HUDEP-2 (cell line): ENCODE measurements at regions not wholly inside any gene's neighbourhood (a gene's known extent, or its start where the extent isn't known, plus 50 kb on each side); places are given as distances from the start of the nearest gene placed in this dataset.

Experiments used
- DNase-seq, 76 experiments: peaks; one replicate each; lab custom pipeline; 2025; ENCODE audit not compliant: unreplicated experiment in 76 of 76; lab: John Stamatoyannopoulos, UW

DNA sequence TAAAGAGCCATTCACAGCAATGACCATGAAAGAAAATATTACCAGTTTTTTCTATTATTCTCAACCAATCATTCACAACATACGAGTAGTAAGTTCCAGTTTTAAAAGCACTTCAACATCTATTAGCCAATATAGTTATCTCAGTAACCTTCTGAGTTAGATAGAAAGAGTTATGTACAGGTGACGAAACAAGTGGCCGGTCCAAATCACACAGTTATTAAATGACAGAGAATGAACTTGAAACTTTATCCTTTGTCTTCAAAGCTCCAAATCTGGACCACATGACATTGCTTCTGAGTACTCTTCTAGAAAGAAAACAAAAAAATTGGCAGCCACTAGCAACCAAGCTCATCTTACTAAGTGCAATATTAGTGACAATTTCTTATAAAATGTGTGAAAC, 393.8 kb downstream of the OMA1 start:
- no peak for DNase-seq

DNA sequence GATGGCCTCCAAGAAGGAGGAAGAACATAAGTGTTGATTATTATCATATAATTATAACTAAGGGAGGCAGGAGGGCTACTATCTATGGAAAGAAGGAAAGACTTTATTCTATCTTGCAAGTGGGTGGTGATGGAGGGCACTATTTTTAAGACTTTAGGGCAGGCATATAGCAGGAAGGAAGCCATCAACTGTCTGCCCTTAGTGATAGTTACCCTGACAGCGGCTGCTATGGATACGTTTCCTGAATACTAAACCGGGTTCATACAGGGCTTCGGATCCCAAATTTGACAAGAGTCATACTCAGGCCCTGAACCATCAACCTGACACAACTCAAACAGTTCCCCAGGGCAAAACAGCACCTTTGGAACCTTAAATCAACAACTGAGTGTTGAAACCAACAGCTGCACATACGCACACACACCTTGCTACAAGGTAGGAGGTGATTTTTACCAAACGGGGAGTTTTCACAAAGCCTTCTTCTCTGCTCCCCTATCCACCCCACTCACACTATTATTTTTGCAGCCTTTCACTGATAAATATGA, 397.2 kb downstream of the OMA1 start:
- DNase-seq, result no peak

DNA sequence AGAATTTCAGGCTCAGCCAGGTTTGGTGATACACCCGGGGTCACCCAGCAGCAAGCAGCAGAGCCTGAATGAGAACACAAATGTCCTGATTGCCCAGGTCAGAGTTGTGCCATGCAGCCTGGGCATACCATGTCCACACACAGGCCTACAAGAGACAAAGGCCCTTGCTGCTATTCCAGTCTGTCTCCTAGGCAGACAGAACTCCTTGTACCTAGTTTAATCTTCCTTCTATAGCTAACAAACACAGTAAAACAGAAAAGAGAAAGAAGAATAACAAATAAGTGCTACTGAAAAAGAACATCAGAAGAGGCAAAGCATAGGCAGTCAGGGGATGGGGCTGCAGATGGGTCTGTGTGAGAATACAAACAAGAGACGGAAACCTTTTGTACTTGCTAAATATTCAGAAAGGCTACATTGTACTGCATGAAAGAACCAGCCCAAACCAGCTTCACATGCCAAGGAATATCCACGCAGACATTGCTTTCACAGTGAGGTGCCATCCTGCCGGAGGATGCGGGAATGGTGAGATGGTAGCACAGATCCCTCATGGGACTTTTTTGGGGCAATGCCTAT, 401.7 kb downstream of the OMA1 start:
- DNase-seq, result no peak

DNA sequence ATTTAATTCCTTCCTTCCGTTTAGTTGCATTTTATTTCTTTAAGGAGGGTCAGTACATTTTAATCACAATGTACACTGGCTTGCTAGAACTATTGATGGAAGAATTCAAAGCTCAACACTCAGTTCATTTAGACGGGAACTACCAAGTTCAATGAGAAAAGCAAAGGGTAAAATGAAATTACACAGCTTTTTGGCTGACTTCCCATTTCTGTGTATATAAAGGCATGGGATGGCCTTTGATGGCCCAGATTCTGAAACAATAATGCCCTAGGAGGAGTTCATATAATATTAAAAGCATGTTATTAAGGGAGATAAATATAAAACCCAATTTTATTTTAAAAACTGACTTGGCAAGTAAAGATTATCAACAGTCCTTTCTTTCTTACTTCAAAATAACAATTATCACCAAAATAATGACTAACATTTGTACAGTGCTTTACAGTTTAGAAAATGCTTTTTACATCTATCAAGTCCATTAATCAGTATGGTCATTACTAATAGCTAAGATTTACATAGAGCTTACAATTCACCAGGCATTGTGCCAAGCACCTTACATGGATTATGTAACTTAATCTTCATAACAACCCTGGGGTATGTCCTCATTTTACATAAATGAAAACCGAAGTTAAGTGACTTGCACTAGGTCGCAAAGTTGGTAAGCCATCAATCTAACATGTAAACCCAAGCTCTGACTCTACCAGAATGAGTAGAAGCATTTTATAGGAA, 402.4 kb downstream of the OMA1 start:
- DNase-seq, result no peak

DNA sequence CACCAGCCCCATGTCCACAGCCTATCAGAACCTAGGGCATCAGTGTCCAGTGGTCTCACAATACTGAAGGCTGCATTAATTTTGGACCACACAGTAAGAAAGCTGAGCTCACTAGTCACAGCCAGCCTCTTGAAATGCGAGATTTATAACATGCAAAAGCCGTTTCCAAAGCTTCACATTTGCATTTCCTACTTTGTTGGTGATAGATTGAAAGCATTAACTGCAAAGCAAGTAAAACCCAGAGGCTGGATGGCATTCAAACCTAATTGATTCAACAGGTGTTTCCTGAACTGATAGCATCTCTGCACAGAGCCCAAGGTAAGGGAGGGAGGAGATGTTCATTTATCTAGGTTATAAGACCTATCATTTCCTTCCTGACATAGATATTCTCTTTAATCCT, 410.1 kb downstream of the OMA1 start:
- no peak for DNase-seq

DNA sequence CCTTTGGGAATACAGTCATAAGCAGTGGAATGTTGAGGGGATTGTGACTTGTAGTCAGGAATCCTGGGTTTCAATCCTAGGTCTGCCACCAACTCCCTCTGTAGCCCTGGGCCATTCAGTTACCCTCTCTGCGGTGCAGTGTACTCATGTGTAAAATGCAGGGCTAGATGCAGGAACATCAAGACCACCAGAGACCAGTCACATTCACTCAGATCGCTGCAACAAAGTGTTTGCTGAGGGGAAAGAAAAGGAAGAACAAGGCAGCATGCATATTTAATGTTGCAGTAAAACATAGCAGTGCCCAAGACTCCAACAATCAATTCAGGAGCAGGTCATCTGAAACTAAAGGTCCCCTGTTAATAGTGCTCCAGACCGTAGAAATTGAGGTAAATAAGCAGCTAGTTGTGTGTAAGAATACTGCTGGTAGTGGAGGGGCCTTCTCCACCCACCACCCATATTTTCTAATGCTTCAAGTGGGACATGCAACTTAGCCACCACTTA, 410.7 kb downstream of the OMA1 start:
- DNase-seq, result no peak

DNA sequence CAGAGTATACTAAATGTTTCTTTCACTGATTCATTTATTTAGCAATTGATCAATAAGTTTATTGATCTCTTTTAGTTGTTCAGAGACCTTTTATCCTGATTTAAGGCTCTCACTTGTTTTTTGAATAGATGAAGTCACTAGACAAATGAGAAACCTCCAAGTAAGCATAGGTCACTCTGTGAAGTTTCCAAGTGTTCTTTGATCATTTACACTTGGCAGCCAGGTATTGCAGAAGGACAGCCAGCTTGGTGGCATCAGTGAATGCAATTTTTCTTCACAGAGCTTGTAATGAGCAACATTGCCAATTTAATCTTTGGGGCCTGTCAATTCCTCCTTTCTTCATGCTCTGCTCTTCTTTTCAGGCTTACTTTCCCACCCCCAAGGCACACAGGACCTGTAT, 413.0 kb downstream of the OMA1 start:
- DNase-seq, result no peak

DNA sequence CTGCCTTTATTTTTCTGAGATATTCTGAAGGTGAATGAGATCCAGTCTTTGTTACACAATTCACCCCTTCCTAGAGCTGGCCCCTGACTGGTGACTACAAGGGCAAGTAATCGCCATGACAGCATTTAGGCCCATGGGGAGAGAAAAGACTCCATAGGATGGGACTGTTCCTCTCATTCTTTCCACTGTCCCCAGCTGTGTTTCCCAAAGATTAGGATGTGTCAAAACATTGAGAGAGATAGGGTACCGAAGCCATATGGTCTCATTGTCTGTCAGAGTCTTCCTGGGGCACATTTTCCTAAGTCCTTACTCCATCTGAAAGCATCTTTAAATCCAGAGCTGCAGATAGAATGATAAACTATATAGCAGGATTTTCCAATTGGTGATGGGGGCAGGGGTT, 423.5 kb downstream of the OMA1 start:
- no peak for DNase-seq

DNA sequence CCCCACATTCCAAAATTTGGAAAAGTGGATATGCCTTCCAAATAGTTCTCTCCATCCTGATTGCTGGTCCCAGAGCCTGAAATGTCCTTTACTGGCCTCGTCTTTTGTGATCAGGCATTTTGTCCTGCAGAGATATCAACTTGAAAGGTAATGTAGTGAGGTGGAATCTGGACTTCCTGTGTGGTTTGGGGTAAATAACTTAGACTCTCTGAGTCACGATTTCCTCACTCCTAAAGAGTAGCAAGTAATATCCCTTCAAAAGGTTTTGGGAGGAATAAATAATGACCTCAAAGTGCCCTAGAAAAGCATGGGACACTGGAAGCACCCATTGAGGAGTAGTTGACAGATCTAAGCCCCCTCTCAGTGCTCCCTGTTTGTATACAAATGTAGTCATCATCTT, 426.6 kb downstream of the OMA1 start:
- no peak for DNase-seq

DNA sequence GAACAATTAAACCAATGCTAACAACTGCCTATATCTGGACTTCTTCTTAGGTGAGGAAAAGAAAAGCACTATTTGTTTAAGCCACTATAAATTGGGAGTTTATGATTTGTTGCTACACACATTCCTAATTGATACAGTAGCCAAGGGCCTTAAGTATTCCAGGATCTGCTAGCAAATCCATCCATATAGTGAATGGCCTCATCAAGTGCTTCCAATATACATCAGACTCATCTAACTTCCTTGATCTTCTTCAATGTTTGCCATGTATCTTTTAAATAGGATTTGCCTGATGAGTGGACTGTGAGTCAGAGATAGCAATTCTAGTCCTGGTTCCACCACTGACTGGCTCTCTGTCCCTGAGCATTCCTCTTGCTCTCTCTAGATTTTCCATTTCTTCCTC, 430.2 kb downstream of the OMA1 start:
- DNase-seq, result no peak

DNA sequence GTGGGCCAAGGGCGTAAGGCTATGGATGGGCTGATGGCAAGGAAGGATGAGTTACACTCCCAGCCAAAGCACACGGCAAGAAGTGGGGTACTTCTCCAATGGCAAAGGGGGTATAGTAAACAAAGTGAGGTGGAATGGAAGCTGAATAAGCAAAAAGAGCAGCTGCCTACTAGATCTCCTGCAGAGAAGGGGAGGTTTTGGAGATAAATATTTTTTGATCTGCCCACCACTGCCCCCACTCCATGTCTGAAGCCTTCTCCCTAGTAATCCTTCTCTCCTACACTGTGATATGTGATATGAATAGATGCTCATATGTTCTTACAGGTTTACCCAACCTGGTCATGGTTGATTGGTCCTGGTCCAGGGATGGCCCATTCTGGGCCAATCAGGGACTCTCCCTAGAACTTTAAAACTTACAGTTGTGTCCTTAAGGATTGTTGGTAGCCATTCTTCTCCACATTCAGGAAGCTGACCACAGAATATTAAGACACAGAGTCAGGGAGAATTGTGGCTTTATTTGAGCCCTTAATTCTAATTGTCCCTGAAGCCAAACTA, 436.8 kb downstream of the OMA1 start:
- no peak for DNase-seq

DNA sequence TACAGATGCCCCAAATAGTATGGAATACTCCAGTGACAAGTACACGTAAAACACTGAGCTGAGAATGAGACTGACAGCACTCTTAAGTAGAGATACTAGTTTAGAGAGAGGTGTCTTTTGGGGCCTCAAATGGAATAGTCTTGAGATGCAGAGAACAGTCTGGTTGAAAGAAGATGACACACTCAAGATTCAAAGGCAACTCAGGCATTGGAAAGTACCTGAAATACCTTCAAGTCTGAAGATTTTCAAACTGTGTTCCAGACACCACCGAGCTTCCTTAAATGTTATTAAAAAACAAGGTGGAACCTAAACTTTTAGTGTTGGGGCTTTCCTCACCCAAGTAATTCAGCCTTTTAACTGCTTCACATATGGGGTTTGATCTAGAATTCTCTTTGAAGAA, 437.7 kb downstream of the OMA1 start:
- DNase-seq, result no peak

DNA sequence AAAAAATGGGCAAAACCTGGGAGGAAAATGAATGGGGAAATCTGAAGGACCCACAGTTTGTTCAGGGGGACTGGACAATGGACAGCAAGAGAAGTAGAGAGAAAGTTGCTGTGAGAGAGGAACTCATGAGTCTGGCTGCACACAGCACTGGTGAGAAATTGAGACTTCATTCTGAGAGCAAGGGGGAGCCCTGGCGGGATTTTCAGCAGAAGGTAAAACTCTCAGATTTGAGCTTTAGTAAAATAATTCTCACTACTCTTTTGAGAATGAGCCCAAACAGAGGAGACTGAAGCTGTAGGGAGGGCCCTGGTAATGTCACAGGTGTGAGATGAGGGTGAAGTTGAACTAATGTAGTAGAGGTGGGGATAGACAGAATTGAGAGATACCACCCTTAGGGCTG, 438.6 kb downstream of the OMA1 start:
- no peak for DNase-seq

DNA sequence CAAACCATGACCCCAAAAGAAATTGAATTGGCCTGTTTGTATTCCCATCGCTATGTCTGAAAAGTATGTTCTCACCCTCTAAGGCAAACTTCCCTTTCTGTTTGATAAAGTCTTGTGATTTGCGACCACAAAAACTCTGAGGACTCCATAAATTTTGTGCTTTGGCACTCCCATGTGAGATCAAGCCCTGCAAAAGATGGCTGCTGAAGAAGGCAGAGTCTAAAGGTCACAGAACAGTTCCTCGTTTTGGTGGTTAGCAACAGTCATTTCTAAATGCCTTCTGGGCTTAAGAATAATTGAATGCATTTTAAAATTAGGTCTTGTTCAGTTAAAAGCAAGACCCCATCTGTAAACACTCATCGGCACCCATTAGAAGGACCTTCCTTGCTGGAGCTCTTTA, 441.6 kb downstream of the OMA1 start:
- no peak for DNase-seq

DNA sequence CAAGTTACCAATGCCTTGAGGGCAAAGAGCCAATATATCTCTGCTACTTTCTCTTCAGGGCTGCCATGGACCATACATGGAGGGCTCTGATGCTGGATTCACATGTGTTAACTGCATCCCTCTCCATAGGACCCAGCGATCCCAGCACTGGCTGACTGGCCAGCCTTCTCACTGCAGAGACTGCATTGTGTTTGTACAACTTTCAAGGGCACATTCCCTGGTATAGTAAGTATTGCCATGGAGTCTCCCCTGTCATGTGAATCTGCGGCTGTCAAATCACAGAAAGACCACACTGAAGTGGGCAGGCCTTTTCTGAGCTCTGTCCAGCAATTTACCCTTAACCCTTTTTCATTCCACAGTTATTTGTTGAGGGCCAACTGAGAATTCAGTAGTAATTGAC, 449.8 kb downstream of the OMA1 start:
- DNase-seq, result no peak

DNA sequence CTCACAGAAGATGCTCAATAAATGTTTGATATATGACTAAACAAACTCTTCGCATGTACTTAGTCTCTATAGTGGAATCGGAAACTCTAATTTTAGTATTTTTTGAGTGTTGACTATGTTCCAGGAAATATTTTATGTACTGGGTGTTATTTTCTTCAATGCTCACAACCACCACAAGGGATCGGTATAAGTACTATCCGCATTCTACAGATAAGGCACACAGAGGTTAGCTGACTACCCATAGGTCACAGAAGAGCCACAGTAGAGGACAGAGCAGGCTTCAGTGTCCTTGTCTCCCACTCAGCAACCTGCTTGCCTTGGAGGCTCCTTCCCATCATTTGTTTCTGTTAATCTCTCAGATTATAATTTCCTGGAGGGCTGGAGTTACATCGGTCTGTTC, 451.3 kb downstream of the OMA1 start:
- no peak for DNase-seq

DNA sequence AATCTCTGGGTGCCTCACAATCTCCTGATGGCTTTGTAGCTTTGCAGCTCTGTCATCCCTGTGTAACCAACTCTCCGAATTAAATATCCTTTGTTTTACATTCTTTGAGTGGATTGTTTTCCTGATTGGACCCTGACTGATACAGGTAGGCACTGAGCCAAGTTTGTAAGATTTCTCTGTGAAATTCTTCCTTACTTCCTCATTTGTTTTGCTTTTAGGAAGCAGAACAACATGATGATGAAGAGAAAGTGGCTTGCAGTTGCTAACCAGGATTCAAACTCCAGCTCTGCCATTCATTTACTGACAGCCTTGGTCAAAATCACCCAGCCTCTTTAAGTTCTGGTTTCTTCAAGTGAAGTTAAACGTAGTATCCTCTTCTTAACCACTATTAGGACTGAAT, 452.3 kb downstream of the OMA1 start:
- DNase-seq, result no peak

DNA sequence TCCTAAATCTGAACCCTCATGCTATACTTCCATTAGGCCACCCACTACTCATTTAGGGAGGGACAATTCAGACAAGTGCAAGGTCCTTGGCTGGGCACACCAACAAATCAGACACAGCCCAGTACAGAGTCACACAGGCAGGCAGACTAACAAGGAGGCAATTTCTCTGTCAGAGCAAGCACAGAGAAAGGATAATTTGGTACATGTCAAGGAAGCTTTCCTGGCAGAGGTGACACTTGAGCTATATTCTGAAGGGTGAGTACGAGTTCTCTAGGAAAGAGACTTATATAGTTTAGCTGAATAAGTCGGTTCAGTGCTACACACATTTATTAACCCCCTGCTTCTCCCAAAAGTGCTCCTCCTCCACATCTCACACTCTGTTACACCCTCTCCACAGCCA, 455.9 kb downstream of the OMA1 start:
- DNase-seq, result no peak

DNA sequence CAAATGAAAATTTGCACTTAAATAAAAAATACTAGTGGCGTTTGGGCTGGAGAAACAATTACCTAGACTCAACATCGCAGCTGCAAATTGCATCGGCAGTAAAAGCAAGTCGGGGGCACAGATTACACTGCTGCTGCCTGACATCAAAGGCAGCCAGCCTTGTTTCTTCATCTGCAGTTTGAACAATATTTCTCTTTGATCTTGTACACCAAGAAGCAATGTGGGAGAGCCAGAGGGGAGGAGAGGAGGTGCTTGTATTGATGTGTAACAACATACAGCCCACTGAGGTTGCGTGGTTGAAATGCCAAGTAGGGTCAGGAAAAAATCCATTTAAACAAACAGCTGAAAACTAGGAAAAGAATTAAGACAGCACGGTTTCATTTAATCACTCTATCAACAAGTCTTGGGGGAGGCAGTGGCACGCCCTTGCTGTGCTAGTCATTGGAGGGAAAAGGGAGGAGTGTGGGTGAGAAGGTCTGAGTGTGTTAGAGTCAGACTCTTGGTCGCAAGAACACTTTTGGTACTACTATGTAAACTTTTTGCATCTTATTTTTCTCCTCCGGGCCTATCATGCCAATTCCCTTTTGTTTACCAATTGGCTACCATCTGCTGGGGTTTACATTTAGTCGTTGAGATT, 456.5 kb downstream of the OMA1 start:
- DNase-seq, result no peak

DNA sequence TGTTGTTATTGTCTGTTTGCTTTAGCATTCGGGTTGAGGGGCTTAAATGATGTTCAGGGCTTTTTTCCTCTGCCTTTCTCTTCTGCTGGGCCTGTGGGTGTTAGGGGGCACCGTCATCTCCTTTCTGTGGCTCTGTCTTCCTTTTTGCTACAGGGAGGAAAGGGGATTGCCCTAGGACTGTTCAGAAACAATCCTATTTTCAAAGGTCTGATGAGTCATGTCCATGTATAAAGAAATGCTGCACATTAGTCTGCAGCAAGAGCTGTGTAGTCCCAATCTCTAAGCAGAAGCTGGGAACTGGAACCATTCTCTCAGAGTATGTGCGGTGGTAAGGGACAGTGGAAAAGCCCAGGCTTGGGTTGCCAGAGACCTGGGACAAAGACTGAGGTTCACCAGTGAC, 462.3 kb downstream of the OMA1 start:
- DNase-seq, result no peak

DNA sequence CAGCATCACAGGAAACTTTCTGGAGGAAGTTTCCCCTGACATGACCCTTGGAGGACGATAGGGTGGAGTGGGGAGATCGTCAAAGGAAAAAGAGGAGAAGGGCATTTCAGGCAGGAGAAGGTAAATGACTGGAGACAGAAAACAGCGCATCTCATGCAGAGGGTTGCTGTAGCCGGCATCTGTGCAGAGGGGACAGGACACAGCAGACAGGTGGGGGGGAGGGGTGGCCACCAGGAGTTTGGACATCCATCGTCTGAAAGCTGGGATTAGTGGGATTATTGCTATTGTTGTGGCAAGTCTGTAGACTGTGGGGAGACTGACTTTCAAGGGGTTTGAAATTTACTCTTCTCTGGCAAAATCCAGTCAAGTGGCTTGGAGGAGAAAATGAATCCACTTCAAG, 463.9 kb downstream of the OMA1 start:
- no peak for DNase-seq

DNA sequence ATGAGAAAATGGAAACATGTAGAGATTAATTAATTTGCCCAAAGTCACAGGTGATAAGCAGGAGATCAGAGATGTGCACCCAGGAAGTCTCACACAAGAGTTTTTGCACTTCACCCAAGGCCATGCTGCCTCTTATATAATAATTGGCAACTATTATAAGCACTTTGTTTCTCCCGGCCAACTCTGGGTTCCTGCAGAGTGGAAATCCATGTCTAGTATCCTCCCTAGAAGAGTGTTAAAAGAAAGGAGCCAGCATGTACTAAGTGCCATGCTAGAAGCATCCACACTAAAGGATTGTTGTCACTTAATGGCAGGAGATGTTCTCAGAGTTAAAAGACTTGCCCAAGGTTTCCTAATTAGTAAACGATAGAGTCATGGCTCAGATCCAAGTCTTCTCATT, 470.3 kb downstream of the OMA1 start:
- no peak for DNase-seq
